ENCODE measurements at regions not wholly inside any gene's neighbourhood (a gene's known extent, or its start where the extent isn't known, plus 50 kb on each side); places are given as distances from the start of the nearest gene placed in this dataset.

DNA sequence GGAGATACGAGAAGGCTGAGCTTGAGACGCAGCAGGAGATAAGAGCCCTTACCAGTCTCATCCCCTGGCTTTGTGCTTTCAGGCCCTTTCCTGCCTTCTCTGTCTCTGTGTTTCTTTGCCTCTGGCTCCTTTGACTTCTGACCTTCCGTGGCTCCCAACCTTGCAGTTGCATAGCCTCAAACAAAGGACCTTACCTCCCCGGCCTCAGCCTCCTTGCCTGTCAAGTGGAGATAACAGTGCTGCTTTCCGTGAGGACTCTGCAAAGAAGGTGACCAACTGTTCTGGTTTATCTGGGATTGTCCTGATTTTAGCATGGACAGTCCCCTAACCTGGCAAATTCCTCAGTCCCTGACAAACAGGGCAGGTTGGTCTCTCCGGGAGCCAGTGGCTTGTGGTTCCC, 287.8 kb upstream of the MVB12B start:
- in situ Hi-C loops (cut with HindIII; ENCODE audit: low sequenced_read_pairs), result no loop called here
- no peak for DNase-seq (ENCODE audit: low read depth, low spot score)
- no peak overlapping the region for H3K4me3 ChIP-seq (ENCODE audit: low read depth, low read length)
- TF ChIP-seq, protein P1, sequence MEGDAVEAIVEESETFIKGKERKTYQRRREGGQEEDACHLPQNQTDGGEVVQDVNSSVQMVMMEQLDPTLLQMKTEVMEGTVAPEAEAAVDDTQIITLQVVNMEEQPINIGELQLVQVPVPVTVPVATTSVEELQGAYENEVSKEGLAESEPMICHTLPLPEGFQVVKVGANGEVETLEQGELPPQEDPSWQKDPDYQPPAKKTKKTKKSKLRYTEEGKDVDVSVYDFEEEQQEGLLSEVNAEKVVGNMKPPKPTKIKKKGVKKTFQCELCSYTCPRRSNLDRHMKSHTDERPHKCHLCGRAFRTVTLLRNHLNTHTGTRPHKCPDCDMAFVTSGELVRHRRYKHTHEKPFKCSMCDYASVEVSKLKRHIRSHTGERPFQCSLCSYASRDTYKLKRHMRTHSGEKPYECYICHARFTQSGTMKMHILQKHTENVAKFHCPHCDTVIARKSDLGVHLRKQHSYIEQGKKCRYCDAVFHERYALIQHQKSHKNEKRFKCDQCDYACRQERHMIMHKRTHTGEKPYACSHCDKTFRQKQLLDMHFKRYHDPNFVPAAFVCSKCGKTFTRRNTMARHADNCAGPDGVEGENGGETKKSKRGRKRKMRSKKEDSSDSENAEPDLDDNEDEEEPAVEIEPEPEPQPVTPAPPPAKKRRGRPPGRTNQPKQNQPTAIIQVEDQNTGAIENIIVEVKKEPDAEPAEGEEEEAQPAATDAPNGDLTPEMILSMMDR (IDR thresholded peaks at IDR 0.05; ENCODE audit: low read depth, low read length), result no peak

DNA sequence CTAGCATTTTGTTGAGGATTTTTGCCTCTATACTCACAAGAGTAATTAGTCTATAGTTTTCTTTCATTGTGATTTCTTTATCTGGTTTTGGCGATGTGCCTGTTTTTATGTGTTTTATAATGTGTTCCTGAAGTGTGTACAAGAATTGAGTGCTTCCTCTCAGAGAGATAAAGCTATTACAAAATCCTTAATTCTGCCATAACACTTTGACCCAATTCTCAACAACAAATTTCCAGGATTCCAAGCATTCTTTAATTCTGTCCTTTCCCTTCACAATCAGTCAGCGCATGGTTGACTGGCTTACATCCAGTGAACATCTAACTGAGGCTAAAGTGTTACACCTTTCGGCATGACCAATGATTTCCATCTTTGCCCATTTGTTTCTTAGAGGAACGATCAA, 282.9 kb upstream of the MVB12B start:
- TF ChIP-seq, protein P1 (IDR thresholded peaks at IDR 0.05; ENCODE audit: low read depth, low read length), result no peak
- DNase-seq (ENCODE audit: low read depth, low spot score), result no peak
- in situ Hi-C loops (cut with HindIII; ENCODE audit: low sequenced_read_pairs), result no loop called here
- no peak overlapping the region for H3K4me3 ChIP-seq (ENCODE audit: low read depth, low read length)

DNA sequence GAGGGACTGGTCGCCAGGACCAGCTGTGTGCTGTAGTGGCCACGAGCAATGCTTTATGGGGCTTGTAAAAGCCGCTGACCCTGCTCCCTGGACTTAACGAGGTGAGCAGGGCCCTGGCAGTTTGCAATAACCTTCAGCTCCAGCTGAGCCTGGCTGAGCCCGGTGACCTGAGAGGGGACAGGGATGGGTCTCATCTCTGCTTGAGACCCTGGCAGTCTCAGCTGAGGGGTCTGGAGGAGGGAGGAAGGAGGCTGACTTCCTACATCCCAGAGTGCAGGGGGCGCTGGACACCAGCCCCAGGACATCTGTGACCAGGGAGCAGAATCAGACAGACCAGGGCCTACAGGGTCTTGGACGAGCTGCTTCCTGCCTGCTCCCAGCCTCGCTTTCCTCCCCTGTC, 277.5 kb upstream of the MVB12B start:
- TF ChIP-seq, protein P1 (IDR thresholded peaks at IDR 0.05; ENCODE audit: low read depth, low read length), result no peak
- DNase-seq (ENCODE audit: low read depth, low spot score), result no peak
- H3K4me3 ChIP-seq (ENCODE audit: low read depth, low read length), result no peak overlapping the region
- in situ Hi-C loops (cut with HindIII; ENCODE audit: low sequenced_read_pairs), result no loop called here

DNA sequence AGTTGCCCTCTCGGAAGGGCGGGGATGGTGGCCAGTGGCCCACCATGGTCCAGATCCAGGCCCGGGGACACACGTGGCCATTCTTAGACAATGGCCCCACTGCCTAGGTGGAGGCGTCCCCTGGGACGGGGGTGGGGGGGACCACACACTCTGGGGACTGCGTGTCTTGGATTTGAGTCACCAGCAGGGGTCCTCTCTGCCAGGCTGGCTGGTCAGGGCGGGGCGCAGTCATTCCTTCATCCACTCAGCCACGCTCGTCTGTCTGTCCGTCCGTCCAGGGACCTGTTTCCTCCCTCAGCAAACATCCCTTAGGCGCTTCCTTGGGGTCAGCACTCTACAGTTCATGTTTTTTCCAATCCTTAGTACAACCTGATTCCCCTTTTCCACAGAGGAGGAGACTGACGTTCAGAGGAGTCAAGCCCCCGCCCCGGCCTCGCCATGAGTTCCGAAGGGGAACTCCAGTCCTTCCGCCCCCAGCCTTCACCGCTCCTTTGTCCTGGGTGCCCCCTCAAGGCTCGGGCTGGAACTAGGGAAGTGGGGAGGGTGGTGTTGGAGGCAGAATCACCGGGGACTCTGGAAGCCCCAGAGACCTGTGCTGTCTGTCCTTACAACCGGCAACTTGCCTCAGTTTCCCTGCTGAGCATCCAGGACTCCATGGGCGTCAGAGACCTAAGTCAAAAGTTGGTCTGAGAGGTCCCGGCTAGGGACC, 276.6 kb upstream of the MVB12B start:
- in situ Hi-C loops (cut with HindIII; ENCODE audit: low sequenced_read_pairs), result no loop called here
- TF ChIP-seq, protein P1 (IDR thresholded peaks at IDR 0.05; ENCODE audit: low read depth, low read length), result no peak
- no peak for DNase-seq (ENCODE audit: low read depth, low spot score)
- H3K4me3 ChIP-seq (ENCODE audit: low read depth, low read length), result no peak overlapping the region

DNA sequence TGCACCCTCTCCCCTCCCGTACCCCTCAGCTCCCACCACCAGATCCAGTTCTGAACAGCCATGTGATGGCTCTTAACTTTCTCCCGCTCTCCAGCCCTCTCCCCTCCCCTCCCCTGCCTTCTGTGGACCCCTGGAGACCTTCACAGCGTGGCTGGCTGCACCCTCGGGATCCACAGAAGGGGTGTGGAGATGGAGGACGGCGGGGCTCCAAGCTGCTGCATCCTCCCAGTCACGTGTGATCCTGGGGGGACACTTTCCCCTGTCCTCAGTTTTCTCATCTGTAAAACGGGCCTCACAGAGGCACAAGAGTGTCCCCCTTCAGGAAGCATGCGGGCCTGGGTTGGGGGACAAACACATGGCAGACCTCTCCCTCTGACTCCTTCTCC, 276.0 kb upstream of the MVB12B start:
- in situ Hi-C loops (cut with HindIII; ENCODE audit: low sequenced_read_pairs), result no loop called here
- DNase-seq (ENCODE audit: low read depth, low spot score), result no peak
- TF ChIP-seq, protein P1 (IDR thresholded peaks at IDR 0.05; ENCODE audit: low read depth, low read length), result no peak
- no peak overlapping the region for H3K4me3 ChIP-seq (ENCODE audit: low read depth, low read length)

DNA sequence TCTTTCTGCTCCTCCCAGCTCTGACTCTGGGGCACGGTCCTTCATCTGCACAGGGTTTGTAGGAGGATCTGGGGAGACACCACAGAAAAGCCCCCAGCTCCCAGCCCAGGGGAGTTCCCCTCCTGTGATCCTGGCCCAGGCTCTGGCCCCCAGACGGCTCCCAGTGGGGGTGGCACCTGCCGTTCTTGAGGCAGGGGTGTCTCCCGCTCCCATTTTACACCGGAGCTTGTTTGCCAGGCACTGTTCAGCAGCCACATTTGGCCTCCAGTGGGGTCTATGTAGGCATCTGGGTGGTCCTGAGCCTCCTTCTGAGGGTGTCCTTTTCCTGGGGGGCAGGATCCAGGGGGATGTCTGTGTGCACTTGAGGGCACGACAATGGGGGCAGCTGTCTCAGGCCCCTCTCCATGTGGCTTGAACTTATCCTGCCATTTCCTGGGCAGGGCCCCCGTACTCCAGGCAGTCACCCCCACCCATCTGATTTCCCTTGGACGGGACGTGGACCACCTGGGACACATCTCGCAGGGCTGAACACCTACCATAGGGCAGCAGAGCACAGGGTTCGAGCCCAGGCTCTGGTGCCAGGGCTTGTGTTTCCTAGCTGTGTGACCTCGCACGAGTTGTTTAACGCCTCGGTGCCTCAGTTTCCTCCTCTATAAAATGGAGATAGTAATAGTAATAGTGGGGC, 275.0 kb upstream of the MVB12B start:
- in situ Hi-C loops (cut with HindIII; ENCODE audit: low sequenced_read_pairs), result no loop called here
- no peak for DNase-seq (ENCODE audit: low read depth, low spot score)
- TF ChIP-seq, protein P1 (IDR thresholded peaks at IDR 0.05; ENCODE audit: low read depth, low read length), result no peak

More for the DNA sequence above, 275.0 kb upstream of the MVB12B start:
- no peak overlapping the region for H3K4me3 ChIP-seq (ENCODE audit: low read depth, low read length)

All from astrocyte of the spinal cord (primary cell).